ENCODE measurements at regions not wholly inside any gene's neighbourhood (a gene's known extent, or its start where the extent isn't known, plus 50 kb on each side); places are given as distances from the start of the nearest gene placed in this dataset.

GRCh38 chr6:102701019-102701418 lies 1307.5 kb downstream of the GRIK2 start:
- no peak overlapping the region for H3K4me2 ChIP-seq (ENCODE audit: low read length, poor library complexity, severe bottlenecking)
- H2BK15ac ChIP-seq (ENCODE audit: low read depth, poor library complexity, severe bottlenecking): no peak overlapping the region
- no peak overlapping the region for H3K18ac ChIP-seq (ENCODE audit: low read depth in 1 of 2, low read length in 2 of 2)
- H4K8ac ChIP-seq (ENCODE audit: low read length): no peak overlapping the region
- H3K27me3 ChIP-seq (ENCODE audit: control insufficient read depth in 1 of 2, insufficient read depth in 1 of 2, low read length in 2 of 2): no peaks in the 10 kb centered on the region
- H4K91ac ChIP-seq (ENCODE audit: low read length): peak overlapping the region; percentile 68
- H3K27ac ChIP-seq (ENCODE audit: low read length, poor library complexity, severe bottlenecking): no peak overlapping the region
- WGBS: 100% methylated on average over 8 of the region's 8 CpGs
- no peak overlapping the region for H2BK5ac ChIP-seq (ENCODE audit: low read depth, low read length, poor library complexity, severe bottlenecking)
- no peaks in the 10 kb centered on the region for H3K36me3 ChIP-seq (ENCODE audit: control insufficient read depth in 1 of 2, insufficient read depth in 2 of 2, low read depth in 1 of 2, low read length in 2 of 2)
- H2BK120ac ChIP-seq (ENCODE audit: low read depth, low read length): no peak overlapping the region
- no peak overlapping the region for H2AK5ac ChIP-seq (ENCODE audit: low read length, severe bottlenecking)
- H3K9me3 ChIP-seq (ENCODE audit: control insufficient read depth, low read length): no peaks in the 10 kb centered on the region
- no peak overlapping the region for H3K23ac ChIP-seq (ENCODE audit: low read length in 2 of 2)
- H3K79me1 ChIP-seq (replicated peaks; ENCODE audit: low read length, poor library complexity, severe bottlenecking): no peaks in the 10 kb centered on the region
- no peak overlapping the region for H3K4me3 ChIP-seq (ENCODE audit: insufficient read depth in 1 of 2, low read depth in 1 of 2, low read length in 2 of 2)
- no peak overlapping the region for H3K4ac ChIP-seq (ENCODE audit: low read depth in 1 of 2, low read length in 2 of 2)
- no peaks in the 10 kb centered on the region for H3K4me1 ChIP-seq (ENCODE audit: control insufficient read depth, insufficient read depth, low read depth, low read length)
- no peak overlapping the region for H2BK12ac ChIP-seq (ENCODE audit: low read length in 2 of 2)
- no peak overlapping the region for H3K9ac ChIP-seq (ENCODE audit: low read length)
- no peak for DNase-seq
- H2AFZ ChIP-seq (ENCODE audit: low read depth, low read length): peak overlapping the region; percentile 36
- peak overlapping the region in 1 of 2 experiments; percentile 49 for H3K14ac ChIP-seq (ENCODE audit: low read length in 2 of 2)

GRCh38 chr6:102686461-102686860 lies 1293.0 kb downstream of the GRIK2 start:
- Histone ChIP-seq H2BK15ac (ENCODE audit: low read depth, poor library complexity, severe bottlenecking) (no peak overlapping the region), H3K4me3 (ENCODE audit: insufficient read depth in 1 of 2, low read depth in 1 of 2, low read length in 2 of 2) (no peak overlapping the region), H3K79me1 (replicated peaks; ENCODE audit: low read length, poor library complexity, severe bottlenecking) (no peaks in the 10 kb centered on the region), H4K8ac (ENCODE audit: low read length) (no peak overlapping the region), H4K91ac (ENCODE audit: low read length) (no peak overlapping the region), H3K27ac (ENCODE audit: low read length, poor library complexity, severe bottlenecking) (no peak overlapping the region), H3K9ac (ENCODE audit: low read length) (no peak overlapping the region), H2AFZ (ENCODE audit: low read depth, low read length) (no peak overlapping the region), H3K27me3 (ENCODE audit: control insufficient read depth in 1 of 2, insufficient read depth in 1 of 2, low read length in 2 of 2) (no peaks in the 10 kb centered on the region), H3K23ac (ENCODE audit: low read length in 2 of 2) (no peak overlapping the region), H3K4me1 (ENCODE audit: control insufficient read depth, insufficient read depth, low read depth, low read length) (no peaks in the 10 kb centered on the region), H2BK5ac (ENCODE audit: low read depth, low read length, poor library complexity, severe bottlenecking) (no peak overlapping the region), H2AK5ac (ENCODE audit: low read length, severe bottlenecking) (no peak overlapping the region), H2BK12ac (ENCODE audit: low read length in 2 of 2) (no peak overlapping the region), H3K9me3 (ENCODE audit: control insufficient read depth, low read length) (peaks cover 2% of the 10 kb centered on the region), H2BK120ac (ENCODE audit: low read depth, low read length) (no peak overlapping the region), H3K36me3 (ENCODE audit: control insufficient read depth in 1 of 2, insufficient read depth in 2 of 2, low read depth in 1 of 2, low read length in 2 of 2) (no peaks in the 10 kb centered on the region), H3K14ac (ENCODE audit: low read length in 2 of 2) (no peak overlapping the region), H3K4ac (ENCODE audit: low read depth in 1 of 2, low read length in 2 of 2) (no peak overlapping the region), H3K4me2 (ENCODE audit: low read length, poor library complexity, severe bottlenecking) (no peak overlapping the region), H3K18ac (ENCODE audit: low read depth in 1 of 2, low read length in 2 of 2) (no peak overlapping the region)
- 47% methylated on average over 1 of the region's 1 CpG for WGBS
- DNase-seq: no peak

- WGBS: no CpG with 5 or more reads among the region's 2 CpGs
- Histone ChIP-seq H2BK12ac (ENCODE audit: low read length in 2 of 2) (no peak overlapping the region), H4K91ac (ENCODE audit: low read length) (no peak overlapping the region), H3K27ac (ENCODE audit: low read length, poor library complexity, severe bottlenecking) (no peak overlapping the region), H3K27me3 (ENCODE audit: control insufficient read depth in 1 of 2, insufficient read depth in 1 of 2, low read length in 2 of 2) (no peaks in the 10 kb centered on the region), H4K8ac (ENCODE audit: low read length) (no peak overlapping the region), H3K18ac (ENCODE audit: low read depth in 1 of 2, low read length in 2 of 2) (no peak overlapping the region), H2AK5ac (ENCODE audit: low read length, severe bottlenecking) (no peak overlapping the region), H3K79me1 (replicated peaks; ENCODE audit: low read length, poor library complexity, severe bottlenecking) (no peaks in the 10 kb centered on the region), H2BK5ac (ENCODE audit: low read depth, low read length, poor library complexity, severe bottlenecking) (no peak overlapping the region), H3K4me2 (ENCODE audit: low read length, poor library complexity, severe bottlenecking) (no peak overlapping the region), H2BK120ac (ENCODE audit: low read depth, low read length) (no peak overlapping the region), H3K4ac (ENCODE audit: low read depth in 1 of 2, low read length in 2 of 2) (no peak overlapping the region), H3K9me3 (ENCODE audit: control insufficient read depth, low read length) (no peaks in the 10 kb centered on the region), H3K14ac (ENCODE audit: low read length in 2 of 2) (no peak overlapping the region), H3K36me3 (ENCODE audit: control insufficient read depth in 1 of 2, insufficient read depth in 2 of 2, low read depth in 1 of 2, low read length in 2 of 2) (no peaks in the 10 kb centered on the region), H3K9ac (ENCODE audit: low read length) (no peak overlapping the region), H3K4me3 (ENCODE audit: insufficient read depth in 1 of 2, low read depth in 1 of 2, low read length in 2 of 2) (no peak overlapping the region), H3K23ac (ENCODE audit: low read length in 2 of 2) (no peak overlapping the region), H2AFZ (ENCODE audit: low read depth, low read length) (no peak overlapping the region), H2BK15ac (ENCODE audit: low read depth, poor library complexity, severe bottlenecking) (no peak overlapping the region), H3K4me1 (ENCODE audit: control insufficient read depth, insufficient read depth, low read depth, low read length) (no peaks in the 10 kb centered on the region)
- no peak for DNase-seq
Observed at GRCh38 chr6:102680413-102680812, 1286.9 kb downstream of the GRIK2 start.

- Histone ChIP-seq H2BK5ac (ENCODE audit: low read depth, low read length, poor library complexity, severe bottlenecking) (no peak overlapping the region), H3K79me1 (replicated peaks; ENCODE audit: low read length, poor library complexity, severe bottlenecking) (no peaks in the 10 kb centered on the region), H3K27me3 (ENCODE audit: control insufficient read depth in 1 of 2, insufficient read depth in 1 of 2, low read length in 2 of 2) (no peaks in the 10 kb centered on the region), H3K9me3 (ENCODE audit: control insufficient read depth, low read length) (no peaks in the 10 kb centered on the region), H3K18ac (ENCODE audit: low read depth in 1 of 2, low read length in 2 of 2) (no peak overlapping the region), H2BK15ac (ENCODE audit: low read depth, poor library complexity, severe bottlenecking) (no peak overlapping the region), H4K8ac (ENCODE audit: low read length) (no peak overlapping the region), H3K36me3 (ENCODE audit: control insufficient read depth in 1 of 2, insufficient read depth in 2 of 2, low read depth in 1 of 2, low read length in 2 of 2) (no peaks in the 10 kb centered on the region), H3K14ac (ENCODE audit: low read length in 2 of 2) (no peak overlapping the region), H3K4me2 (ENCODE audit: low read length, poor library complexity, severe bottlenecking) (no peak overlapping the region), H3K4me1 (ENCODE audit: control insufficient read depth, insufficient read depth, low read depth, low read length) (no peaks in the 10 kb centered on the region), H4K91ac (ENCODE audit: low read length) (no peak overlapping the region), H3K23ac (ENCODE audit: low read length in 2 of 2) (no peak overlapping the region), H3K4me3 (ENCODE audit: insufficient read depth in 1 of 2, low read depth in 1 of 2, low read length in 2 of 2) (no peak overlapping the region), H3K4ac (ENCODE audit: low read depth in 1 of 2, low read length in 2 of 2) (no peak overlapping the region), H3K9ac (ENCODE audit: low read length) (no peak overlapping the region), H2BK12ac (ENCODE audit: low read length in 2 of 2) (no peak overlapping the region), H2AK5ac (ENCODE audit: low read length, severe bottlenecking) (no peak overlapping the region), H3K27ac (ENCODE audit: low read length, poor library complexity, severe bottlenecking) (no peak overlapping the region), H2BK120ac (ENCODE audit: low read depth, low read length) (no peak overlapping the region), H2AFZ (ENCODE audit: low read depth, low read length) (no peak overlapping the region)
- no peak for DNase-seq
- 43% methylated on average over 1 of the region's 1 CpG for WGBS
Observed at GRCh38 chr6:102679865-102680264, 1286.4 kb downstream of the GRIK2 start.

Measured in mesenchymal stem cell (in vitro differentiated cells and primary cell).